ENCODE measurements at regions not wholly inside any gene's neighbourhood (a gene's known extent, or its start where the extent isn't known, plus 50 kb on each side); places are given as distances from the start of the nearest gene placed in this dataset.
A peak's percentile ranks its signal among the peaks of the same experiment; 100 is the strongest.
"Not testable (repeated sequence)": the region's sequence is repeated elsewhere in the genome, so short reads cannot be mapped to it uniquely, and the experiment has no call there.

DNA sequence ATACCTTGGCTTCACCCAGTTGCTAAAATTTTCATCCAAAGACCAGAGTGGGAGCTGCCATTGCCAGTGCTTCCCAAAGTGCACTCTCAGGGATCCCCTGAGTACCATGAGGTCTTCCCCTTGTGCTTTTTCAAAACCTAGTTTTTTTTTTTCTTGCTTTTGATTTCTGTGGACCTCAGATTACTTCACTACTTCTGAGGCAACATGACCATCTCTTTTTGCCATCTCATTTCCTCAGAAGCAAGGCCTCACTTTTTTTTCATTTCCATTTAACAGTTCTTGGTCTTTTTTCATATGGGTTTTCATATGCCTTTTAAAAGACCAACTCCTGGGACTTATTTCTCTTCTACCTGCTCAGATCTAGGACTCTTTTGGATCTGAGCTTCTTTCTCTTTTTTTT is 64.1 kb upstream of the MMS22L start:
- DNase-seq, result no peak

GRCh38 chr6:97361286-97361685 is 78.3 kb upstream of the MMS22L start:
- DNase-seq, result no peak

DNA sequence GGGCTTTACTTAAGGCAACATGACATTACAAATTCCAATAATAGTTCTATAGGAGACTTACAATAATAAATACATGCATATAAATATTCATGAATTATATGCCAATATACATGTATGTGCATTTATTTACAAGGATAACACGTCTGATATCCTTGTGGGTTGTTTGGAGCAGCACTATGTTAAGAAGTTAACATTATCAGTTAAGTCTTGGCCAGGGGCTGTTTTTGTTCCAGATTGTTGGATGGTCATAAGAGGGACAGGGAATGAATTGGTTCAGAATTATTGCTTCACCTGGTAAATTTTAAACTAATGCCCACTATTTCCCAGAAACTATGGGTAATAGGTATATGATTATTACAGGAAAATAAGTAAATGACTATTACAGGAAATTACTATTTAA is 81.3 kb upstream of the MMS22L start:
- no peak for DNase-seq

DNA sequence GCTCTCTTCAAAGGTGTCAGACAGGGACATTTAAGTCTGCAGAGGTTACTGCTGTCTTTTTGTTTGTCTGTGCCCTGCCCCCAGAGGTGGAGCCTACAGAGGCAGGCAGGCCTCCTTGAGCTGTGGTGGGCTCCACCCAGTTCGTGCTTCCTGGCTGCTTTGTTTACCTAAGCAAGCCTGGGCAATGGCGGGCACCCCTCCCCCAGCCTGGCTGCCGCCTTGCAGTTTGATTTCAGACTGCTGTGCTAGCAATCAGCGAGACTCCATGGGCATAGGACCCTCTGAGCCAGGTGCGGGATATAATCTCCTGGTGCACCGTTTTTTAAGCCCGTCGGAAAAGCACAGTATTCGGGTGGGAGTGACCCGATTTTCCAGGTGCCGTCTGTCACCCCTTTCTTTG is 99.1 kb upstream of the MMS22L start:
- not testable (repeated sequence) for DNase-seq

- no peak for DNase-seq
These were observed 109.7 kb upstream of the MMS22L start for GRCh38 chr6:97392735-97393134.

DNA sequence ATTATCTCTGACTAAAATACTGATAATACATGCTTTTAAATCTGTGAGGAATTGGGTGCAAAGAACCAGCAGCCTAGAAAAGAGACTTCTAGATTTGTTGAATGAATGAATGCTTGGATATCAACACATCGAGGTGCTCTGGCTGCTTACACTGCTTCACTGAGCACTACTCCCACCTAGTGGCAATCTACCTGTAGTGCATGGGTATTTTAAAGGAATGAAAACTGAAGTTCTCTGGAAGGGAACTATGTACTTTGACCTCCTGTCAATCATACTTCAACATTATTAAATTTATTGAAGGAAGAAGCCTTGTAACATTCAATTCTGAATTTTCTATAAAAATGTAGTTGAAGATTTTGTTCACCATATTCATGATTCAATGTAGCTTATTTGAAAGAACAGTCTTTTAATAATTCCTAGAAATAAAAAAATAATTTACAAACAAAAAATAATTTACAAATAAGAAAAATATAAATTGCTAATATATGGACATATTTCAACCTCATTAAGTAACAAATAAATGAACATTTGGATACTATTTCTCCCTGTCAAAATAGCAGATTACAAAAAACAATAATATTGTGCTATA is 111.2 kb upstream of the MMS22L start:
- DNase-seq, result no peak

- no peak for DNase-seq
These were observed 113.9 kb upstream of the MMS22L start for GRCh38 chr6:97396880-97397279.

- no peak for DNase-seq
These were observed 116.2 kb upstream of the MMS22L start for GRCh38 chr6:97399208-97399607.

GRCh38 chr6:97401533-97401932 is 118.5 kb upstream of the MMS22L start:
- DNase-seq, result no peak

GRCh38 chr6:97405818-97406409 is 122.9 kb upstream of the MMS22L start:
- DNase-seq, result no peak

GRCh38 chr6:97406633-97407032 is 123.6 kb upstream of the MMS22L start:
- DNase-seq, result no peak

GRCh38 chr6:97411610-97412009 is 128.6 kb upstream of the MMS22L start:
- no peak for DNase-seq

GRCh38 chr6:97412511-97412910 is 129.5 kb upstream of the MMS22L start:
- no peak for DNase-seq

DNA sequence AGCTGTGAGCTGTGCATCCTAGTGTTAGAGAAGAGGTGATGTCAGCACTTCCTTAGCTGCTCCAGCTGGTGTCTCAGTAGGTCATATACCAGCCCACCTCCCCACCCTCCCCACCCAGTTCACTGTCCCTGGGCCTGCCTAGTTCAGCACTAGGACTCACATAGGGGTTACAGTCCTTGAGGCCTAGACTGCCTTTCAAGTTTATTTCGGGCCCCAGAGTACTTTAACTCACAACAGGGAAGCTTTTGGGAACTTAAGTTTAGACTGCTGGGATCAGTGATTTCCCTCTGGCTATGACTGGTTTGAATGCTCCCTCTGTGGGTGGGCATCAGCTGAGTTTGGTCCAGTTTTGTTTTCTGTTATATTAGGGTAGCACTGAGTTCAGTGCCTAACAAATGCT is 139.2 kb upstream of the MMS22L start:
- DNase-seq, result no peak

GRCh38 chr6:97423190-97423589 is 140.2 kb upstream of the MMS22L start:
- DNase-seq, result no peak

DNA sequence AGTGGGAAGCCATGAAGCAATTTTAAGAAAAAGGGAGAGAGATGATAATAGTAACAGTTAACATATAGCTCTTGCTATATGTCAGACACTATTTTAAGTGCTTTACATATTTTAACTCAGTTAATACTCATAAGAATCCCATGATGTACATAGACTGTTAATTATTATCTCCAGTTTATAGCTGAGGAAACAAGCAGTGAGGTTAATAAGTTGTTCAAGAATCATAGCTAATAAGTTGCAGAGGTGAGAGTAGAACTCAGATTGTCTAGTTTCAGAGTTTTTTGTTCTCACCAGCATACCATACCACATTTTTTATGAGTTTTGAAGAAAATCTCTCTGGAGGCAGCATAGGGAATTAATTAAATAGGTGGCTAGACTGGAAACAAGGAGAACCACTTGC is 144.6 kb upstream of the MMS22L start:
- no peak for DNase-seq

- DNase-seq, result no peak
These were observed 154.1 kb upstream of the MMS22L start for GRCh38 chr6:97437087-97437486.

- no peak for DNase-seq
These were observed 155.1 kb upstream of the MMS22L start for GRCh38 chr6:97438011-97438671.

GRCh38 chr6:97440590-97441176 is 157.7 kb upstream of the MMS22L start:
- peak; percentile 49 for DNase-seq

GRCh38 chr6:97443408-97444080 is 160.5 kb upstream of the MMS22L start:
- DNase-seq, result no peak

DNA sequence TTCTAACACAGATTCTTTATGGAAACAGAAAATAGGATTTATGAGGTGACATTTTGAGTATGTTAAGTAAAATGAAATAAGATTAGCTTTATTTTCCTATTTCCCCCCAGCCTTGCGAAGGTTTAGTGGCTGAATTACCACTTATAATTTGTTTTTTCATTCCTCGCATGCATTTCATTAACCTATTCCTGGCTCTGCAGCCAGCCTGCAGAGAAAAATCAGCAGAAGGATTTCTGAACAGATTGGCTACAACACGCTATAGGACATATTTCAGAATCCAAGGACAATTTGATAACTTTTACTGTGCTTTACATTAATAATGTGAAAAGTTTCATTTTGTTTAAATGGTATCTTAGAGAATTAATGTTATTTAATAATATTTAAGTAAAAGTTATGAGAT is 162.4 kb upstream of the MMS22L start:
- no peak for DNase-seq

DNA sequence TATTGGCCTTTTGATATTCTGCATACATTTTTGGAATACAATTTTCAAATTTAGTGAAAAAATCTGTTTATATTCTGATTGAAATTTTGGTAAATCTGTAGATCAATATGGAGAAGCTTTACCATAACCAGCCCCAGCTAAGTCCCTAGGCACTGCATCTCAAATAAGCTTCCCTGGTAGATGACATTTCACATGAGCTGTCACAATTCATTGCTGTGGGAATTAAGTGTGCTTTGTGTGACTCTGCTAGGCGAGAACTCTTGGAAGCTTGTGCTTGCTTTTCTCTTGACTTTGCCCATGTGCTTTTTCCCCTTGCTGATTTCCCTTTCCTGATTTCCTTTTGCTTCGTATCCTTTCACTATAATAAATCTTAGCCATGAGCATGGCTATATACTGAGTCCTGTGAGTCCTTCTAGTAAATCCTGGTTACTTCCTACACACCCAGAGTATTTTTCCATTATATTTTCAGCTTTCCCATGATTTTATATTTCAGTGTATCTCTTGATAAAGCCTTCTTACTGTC is 166.5 kb upstream of the MMS22L start:
- DNase-seq, result no peak

DNA sequence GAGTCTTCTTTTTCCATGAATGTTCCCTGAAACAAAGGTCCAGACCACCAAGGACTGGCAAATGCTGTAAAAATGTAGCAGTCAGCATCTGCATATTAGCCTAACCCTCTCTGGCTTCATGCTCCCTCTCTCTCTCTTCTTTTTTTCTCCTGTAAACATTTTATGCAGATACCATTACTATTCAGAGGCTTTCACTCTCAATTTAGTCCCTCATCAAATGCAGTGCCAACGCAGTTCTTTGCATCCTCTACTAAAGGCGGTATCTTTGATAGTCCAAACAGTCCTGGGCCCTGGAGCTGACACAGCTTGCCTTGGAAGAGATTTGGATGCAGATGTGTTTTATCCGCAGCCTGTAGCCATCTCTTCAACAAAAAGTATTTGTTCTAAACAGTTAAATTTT is 167.1 kb upstream of the MMS22L start:
- DNase-seq, result no peak

- no peak for DNase-seq
These were observed 173.1 kb upstream of the MMS22L start for GRCh38 chr6:97456070-97456469.
